HG02642 (cell line): ENCODE measurements at regions not wholly inside any gene's neighbourhood (a gene's known extent, or its start where the extent isn't known, plus 50 kb on each side); places are given as distances from the start of the nearest gene placed in this dataset.
"Not testable (repeated sequence)": the region's sequence is repeated elsewhere in the genome, so short reads cannot be mapped to it uniquely, and the experiment has no call there.

ENCODE experiments used
- ATAC-seq: cut with Tn5 transposase; IDR thresholded peaks from one replicate; pipeline ENCODE4 v1.9.1; 2021; ENCODE audit warnings: mild to moderate bottlenecking; ENCODE audit not compliant: unreplicated experiment, poor library complexity

DNA sequence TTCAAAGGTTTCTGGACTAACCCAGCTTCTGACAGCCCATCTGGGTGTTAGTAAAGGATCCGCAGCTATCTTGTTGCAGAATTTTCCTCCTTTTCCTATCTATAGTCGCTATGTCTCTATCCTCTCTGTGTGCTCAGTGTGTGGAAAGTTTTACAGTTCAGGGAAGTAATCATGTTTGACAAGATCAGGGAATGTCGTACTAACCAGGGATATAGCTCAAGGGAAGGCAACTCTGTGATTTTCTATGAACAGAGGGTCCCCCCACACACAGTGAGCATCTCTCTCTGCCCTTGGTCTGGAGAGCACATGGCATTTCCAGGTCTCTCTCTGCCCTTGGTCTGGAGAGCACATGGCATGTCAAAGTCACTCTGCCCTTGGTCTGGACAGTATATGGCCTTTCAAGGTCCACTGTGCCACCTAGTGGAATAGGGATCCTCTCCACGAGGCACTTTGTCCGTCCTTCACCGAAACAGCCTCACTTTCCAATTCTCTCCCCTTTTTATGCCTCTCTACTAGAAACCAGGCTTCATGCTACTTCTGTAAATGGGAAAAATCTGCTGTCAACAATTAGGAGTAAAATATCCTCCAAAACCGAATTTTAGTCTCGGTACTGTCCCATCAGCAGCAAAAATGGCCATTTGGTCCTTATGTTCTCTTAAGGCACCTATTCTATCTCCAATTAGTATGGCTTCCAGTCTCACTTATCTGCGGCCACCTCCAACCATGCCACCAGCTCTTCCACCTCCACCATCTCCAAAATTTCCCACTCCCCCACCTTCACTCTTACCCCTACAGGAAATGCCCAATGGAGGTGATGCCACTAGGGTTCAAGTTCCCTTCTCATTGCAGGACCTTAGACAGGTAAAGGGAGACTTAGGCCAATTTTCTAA is 88.7 kb downstream of the IGLL5 start:
- no peak for ATAC-seq

DNA sequence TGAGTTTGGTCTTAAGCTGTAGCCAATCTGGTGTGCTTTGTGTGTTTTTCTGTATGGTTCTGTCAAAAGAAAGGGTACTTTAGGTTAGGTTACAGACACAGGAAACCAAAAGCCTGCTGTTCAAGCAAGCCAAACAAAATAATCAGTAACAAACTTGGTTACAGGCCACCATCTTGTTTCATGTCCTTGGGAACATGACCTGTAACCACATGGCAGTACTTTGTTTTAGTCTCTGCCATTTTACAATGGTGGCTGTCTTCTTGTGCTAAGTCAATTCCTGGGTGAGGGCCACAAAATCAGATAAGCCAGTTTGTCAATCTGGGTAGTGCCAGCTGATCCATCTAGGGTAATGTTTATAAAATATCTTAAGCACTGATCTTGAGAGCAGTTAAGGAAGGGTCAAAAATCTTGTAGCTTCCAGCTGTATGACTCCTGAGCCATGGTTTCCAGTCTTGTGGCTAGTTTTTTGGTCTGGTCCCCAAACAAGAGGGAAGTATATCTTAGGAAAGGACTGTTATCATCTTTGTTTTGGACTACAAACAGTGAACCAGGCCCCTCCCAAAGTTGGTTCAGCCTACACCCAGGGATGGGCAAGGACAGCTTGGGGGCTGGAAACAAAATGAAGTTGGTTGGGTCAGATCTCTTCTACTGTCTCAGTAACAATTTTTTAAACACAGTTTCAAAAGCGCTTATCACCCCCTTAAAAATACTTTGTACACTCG is 90.0 kb downstream of the IGLL5 start:
- ATAC-seq: no peak

DNA sequence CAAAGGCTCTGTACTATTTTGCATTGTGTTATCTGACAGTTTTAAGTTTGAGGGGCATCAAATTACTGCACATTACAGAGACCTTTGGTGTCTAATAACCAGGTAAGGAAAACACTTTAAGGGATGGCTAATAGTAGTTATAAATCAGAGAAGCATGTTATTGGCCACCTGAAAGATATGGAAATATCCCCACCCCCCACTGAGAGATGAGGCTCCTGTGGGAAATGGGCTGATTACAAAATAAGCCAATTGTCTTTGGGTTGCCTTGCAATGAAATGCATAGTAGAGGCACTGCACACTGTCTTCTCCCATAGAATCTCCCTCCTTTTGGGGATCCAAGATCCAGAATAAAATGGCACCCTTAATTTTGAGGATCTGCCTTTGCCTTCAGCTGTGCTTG is 91.0 kb downstream of the IGLL5 start:
- no peak for ATAC-seq

DNA sequence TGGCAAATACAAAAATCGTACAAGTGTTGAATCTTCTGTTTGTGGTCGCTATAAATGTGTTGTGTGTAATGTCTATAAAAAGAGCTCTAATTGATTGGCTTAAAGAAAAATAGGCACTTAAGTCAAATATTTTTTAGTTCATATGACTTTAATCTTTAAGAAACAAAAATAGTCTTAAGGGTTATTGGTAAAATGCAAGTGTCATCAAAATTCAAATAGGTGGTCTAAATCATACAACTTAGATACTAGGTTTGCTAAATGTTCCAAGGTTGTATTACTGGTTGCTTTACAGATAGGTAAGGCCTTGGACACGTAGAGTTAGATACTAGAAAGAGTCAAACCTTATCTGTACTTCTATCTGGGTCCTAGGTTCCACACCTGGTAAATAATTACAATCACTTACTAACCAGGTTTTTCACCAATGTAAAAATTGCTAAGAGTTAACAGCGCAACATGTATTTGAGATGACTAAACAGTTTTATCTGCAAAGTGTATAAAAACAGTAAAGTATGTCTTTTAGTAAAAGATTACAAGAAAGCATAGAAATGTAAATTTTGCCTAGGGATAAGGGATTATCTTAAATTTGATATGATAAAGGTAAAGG is 91.1 kb upstream of the GNAZ start:
- no peak for ATAC-seq

DNA sequence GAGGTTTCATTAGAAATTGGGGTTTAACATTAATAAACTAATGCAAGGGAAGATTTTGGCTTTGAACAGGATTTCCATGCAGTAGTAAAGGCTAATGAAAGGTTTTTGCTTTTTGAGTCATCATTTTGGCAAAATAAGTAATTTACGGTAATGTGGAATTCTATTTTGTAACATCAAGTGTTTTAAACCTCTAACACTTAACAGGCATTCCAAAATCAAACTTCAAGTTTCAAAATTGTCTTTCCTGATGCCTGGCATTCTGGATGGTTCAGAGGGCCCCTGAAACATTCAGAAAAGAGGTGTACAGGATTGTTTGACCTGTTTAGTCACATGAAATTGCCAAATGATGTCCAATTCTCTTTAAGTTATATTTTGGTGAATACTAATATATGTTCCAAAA is 90.4 kb upstream of the GNAZ start:
- ATAC-seq: no peak

DNA sequence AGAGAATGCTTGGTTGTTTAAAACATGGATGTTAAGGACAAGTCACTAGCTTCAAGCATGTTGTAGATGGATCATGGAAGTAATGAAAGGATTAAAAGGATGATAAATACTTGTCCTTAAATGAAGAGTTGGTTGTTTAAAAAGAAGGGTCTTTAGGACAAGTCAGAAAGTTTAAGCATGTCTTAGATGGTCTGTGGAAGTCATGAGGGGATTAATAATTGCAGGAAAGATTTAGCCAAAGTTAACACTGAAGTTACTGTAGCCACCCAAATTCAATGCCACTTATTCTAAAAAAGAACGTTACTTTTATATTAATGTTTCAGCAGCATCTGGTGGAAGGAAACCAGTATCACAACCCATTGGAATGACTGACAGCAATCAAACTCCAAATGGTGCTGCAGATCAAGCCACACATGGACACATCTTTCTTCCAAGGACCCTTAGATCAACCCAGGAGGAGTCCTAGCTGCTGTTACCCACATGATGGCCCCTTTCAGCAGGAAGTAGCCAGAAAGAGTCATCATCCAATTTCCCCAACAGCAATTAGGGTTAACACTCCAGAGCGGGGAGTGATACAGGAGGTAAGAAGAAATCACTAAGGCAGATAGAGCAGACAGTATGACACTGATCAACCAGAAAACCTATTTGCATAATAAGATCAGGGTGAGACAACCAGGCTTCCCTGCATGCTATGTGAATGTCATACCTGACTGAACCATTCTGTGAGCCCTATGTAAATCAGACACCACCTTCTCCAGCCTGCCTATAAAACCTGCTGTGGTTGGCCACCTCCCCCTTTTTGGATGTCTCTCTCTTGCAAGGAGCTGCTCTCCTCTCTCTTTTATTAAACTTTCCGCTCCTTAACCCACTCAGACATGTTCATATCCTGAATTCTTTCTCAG is 88.4 kb upstream of the GNAZ start:
- ATAC-seq: no peak

DNA sequence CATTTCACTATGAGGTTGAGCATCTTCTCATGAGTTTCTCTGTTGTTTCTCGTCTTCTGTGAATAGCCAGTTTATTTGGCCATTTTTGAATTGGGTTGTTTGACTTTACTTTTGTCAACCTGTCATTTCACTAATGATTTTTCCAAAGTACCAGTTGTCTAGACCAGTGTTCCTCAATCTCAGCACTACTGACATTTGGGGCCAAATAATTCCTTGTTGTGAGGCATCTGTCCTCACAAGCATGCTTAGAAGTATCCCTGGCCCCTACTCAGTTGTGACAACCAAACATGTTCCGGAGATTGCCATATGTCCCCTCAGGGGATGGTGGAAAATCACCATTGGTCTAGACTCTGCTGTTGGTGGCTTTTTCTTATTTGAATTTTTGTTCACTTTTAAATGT is 87.7 kb upstream of the GNAZ start:
- ATAC-seq: no peak

DNA sequence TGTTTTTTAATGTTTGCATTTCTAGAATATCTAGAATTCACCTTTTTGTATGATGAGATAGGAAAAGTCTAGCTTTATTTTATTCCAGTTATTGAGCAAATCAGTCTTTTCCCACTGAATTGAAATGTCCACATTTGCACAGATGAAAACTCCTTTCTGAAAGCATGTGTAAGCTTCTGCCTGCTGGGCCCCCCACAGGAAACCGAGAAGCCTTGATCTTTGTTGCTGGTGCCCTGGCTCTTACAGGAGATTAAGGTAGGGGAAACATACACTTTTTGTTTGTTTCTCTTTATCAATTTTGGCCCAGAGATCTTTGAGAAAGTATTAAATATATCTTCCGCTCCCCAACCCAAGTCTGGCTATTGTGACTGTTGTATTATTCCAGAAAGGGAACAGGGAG is 87.2 kb upstream of the GNAZ start:
- no peak for ATAC-seq

DNA sequence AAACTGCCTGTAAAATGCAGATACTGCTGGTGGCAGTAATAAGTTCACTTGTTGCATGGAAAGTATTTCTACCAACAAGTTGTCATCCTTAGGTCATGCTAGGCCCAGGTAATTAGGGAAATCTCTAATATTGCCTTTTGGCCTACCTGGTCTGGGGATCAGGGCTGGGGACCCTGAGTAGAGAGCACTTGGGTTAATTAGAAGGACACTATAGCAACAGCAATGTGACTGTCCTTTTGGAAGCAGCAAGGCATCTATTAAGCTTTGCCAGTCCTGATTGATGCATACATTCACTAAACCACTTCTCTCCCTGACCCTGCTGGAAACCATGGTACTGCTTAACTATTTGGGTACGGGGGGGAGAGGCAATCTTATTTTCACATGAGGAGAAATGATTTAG is 86.5 kb upstream of the GNAZ start:
- ATAC-seq: no peak

DNA sequence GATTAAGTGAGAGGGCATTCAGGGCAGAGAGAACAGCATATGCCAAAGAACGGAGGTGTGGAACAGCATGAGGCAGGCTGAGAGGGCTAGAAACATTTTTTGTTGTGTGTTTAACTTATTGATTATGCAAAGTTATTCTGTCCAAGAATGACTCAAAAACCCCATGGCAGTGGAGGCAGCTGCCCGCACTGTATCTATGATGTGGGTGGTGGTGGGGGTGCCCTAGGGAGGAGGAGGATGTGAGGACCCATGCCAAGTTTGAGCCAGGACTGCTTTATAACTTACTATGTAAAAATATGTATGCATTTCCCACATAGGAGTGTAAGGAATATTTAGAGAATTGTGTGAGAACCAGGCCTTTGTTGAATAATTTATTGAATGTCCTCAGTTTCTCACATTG is 85.4 kb upstream of the GNAZ start:
- ATAC-seq: no peak

DNA sequence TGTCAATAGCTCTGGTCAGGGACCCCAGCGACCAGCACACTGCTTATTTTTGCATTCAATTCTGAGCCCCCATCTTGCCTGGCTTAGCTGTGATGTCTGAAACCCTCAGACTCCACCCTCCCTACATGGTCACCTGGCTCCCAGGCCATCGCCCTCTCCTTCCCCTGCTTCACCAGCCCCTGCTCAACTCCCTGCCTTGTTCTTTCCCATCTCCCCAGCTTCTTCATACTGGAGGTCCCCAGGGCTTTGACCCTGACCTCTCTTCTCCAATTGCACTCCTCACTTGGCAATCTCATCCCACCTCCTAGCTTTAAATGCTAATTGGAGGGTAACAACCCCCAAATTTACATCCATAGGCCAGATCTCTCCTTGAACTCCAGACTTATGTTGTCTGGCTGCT is 84.3 kb upstream of the GNAZ start:
- ATAC-seq: no peak

DNA sequence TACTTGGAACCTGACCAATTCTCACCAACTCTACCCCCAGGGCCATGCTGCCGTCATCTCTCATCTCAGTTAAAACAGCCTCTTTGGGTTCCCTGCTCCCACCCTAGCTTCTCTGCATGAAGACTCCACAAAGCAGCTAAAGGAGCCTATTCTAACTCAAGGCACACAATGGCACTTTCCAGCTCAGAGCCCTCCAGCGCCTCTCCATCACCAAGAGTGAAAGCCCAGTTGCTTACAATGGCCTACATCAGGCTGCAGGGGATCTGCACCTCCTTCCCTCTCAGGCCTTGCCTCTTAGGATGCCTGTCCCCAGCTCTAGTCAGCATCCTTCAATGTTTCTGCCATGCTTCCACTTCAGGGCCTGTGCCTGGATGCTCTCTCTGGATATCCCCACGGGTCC is 83.7 kb upstream of the GNAZ start:
- ATAC-seq: no peak

DNA sequence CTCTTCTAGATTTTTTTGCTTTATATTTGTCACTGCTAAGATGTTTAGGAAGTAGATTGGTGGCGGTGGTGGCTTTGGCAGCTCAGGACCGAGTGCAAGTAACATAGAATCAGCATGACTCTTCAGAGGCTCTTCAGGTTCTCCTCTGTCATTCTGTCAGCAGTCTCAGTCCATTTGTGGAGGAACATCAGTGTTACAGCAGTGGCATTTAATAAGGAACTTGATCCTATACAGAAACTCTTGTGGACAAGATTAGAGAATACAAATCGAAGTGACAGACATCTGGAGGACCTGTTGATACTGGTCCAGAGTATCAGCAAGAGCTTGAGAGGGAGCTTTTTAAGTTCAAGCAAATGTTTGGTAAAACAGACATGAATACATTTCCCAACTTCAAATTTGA is 82.2 kb upstream of the GNAZ start:
- no peak for ATAC-seq

DNA sequence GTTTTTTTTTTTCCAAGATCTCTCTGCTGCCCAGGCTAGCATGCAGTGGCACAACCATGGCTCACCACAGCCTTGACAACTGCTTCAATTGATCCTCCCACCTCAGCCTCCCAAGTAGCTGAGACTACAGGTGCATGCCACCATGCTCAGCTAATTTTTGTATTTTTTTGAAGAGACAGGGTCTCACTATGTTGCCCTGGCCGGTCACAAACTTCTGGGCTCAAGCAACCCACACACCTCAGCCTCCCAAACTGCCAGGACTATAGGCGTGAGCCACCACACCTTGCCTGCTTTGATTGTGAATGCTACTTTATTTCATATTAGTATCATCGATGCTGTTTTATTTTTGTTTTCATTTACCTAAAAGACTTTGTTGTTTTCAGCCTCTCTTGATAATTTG is 81.5 kb upstream of the GNAZ start:
- ATAC-seq: no peak

DNA sequence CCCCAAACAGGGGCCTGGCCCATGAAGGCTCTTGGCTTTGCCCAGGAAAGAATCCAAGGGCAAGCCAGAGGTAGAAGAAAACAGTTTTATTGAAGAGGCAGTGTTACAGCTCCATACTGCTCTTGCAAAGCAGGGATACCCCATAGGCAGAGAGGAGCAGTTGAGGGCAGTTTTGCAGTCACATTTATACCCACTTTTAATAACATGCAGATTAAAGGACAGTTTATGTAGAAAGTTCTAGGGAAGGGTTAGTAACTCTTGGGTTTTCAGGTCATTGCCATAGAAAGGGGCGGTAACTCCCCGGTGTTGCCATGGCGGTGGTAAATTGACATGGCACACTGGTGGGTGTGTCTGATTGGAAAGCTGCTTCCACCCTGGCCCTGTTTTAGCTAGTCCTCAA is 80.5 kb upstream of the GNAZ start:
- ATAC-seq: no peak

DNA sequence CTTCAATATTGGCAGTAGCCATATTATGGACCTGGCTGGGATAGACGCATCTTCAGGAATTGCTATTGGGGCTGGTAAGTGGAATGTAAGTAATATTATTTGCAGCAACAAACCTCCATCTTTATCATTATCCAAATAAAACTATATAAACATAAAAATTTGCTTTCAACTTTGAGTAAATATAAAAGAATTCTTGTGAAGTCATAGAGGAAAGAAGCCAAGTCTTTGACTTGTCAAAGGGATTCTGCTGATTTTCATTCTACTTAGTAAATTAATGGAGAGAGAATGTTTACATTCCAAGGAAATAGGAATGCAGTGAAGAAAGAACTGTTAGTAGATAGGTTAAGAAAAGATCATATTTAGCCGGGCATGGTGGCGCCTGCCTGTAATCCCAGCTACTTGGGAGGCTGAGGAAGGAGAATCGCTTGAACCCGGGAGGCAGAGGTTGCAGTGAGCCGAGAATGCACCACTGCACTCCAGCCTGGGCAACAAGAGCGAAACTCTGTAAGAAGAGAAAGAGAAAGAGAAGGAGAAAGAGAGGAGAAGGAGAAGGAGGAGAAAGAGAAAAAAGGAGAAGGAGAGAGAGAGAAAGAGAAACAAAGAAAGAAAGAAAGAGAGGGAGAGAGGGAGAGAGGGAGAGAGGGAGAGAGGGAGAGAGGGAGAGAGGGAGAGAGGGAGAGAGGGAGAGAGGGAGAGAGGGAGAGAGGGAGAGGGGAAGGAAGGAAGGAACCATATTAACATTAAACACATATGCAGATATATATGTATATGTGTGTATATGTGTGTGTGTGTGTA is 79.4 kb upstream of the GNAZ start:
- ATAC-seq: not testable (repeated sequence)

DNA sequence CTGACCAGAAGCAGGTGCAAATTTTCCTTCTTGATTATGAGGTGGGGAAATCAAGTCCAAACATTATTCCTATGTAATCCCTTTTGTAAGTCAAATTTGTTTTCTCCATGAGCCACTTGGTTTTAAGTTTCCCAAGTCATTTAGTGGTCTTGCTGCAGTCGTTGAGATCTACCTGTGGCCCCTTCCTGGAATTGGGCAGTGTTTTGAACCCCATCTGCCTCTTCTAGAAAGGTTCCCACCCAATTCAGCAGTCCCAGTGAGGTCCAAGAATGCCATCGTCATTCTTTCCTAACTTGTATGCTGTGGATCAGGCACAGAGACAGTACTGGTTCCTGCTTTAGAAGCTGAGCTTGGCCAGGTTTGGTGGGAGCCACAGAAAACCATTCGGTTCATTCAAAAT is 77.8 kb upstream of the GNAZ start:
- ATAC-seq: no peak

DNA sequence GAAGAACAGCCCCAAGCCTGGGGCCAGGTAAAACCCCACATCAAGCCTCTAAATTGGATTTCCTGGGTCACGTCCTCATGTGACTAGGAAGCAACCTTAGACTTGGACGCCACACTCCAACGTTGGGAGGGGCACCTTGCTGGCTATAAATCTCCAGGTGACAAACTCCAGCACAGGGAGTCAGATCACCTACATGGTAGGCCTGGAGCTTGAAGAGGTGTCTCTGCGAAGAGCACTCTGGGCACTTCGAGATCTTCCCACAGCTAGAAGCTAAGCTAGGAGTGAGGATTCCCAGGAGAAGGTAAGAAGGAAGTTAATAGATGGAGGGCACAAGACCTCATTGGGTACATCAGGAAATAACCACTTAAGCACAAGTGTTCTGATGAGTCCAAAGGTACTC is 77.1 kb upstream of the GNAZ start:
- ATAC-seq: no peak

DNA sequence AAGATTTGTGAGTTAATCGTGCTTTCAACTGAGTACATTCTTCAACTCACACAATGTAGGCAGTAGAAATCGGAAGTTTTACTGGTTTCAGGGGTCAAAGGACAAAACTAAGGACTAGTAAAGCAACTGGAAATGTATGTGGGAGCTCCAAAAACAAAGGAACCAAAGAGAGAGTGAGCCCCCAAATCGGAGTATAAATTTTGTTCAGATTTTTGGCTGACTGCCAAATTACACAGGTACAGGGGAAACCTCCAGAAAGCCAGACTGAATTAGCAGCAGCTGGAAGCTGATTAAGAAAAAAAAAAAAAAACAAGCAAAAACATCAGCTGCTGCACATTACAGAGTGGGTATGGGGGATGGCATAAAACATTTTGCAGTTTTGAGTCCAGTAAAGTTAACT is 75.2 kb upstream of the GNAZ start:
- no peak for ATAC-seq
